HG02943 (cell line): ENCODE measurements at regions not wholly inside any gene's neighbourhood (a gene's known extent, or its start where the extent isn't known, plus 50 kb on each side); places are given as distances from the start of the nearest gene placed in this dataset.

Source experiments
- ATAC-seq: cut with Tn5 transposase; IDR thresholded peaks from one replicate; pipeline ENCODE4 v1.9.1; 2021; ENCODE audit warnings: mild to moderate bottlenecking, low read depth, moderate library complexity; ENCODE audit not compliant: unreplicated experiment

GRCh38 chr2:18332477-18332876, 228.0 kb downstream of the RDH14 start:
- no peak for ATAC-seq

DNA sequence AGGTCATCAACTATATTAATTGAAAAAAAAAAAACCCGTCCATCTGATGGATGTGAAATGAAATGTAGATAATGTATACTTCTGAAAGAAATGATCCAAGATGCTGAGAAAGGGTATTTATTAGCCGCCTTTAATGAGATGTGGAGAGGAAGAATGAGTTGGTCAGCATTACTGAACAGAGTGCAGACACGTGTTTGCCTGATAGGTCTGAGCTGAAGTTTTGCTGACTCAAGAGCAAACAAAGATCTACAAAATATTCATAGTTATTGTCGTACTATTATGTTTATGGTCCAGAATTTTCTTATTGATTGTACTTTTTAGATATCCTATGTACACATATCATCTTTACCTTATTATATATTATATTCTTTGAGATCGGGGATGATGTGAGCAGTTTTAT, 235.3 kb downstream of the RDH14 start:
- ATAC-seq, result no peak

DNA sequence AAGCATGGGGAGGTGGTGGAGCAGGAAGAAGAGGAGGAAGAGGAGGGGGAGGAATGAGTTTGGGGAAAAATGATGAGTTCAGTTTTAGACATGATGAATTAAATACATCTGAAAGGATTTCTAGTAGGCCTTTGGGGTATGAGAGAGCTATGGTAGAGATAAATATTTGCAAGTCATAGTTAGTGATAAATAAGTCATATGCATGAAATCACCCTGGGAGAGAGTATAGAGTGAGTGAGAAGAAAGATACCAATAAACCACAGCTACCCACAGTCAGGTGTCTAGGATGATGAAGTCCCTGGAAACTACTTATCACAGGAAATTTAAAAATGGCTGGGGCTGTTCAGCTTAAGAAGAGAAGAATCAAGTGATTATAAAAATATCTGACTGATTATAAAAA, 240.5 kb downstream of the RDH14 start:
- no peak for ATAC-seq

DNA sequence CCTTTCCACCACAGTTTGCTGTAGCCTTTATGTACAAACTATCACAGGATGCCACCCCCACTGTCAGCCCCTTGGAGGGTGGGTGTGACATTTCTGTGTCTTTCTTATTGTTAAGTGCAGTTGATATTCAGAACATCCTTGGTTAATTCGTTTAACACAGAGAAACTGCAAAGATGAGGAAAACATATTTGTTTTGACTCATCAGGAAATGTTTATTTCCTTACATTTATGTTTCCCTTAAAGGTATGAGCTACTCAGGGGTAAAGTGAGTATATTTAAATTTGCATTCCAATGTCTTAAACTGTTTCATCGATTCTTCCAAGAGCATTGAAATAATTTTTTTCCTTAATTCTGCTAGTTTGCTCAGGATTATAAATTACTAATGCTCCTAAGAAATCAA, 243.4 kb downstream of the RDH14 start:
- ATAC-seq, result no peak

- ATAC-seq, result no peak
Observed at GRCh38 chr2:18312818-18313217, 247.6 kb downstream of the RDH14 start.

GRCh38 chr2:18311420-18312195, 248.8 kb downstream of the RDH14 start:
- no peak for ATAC-seq

GRCh38 chr2:18309627-18310026, 250.8 kb downstream of the RDH14 start:
- no peak for ATAC-seq

- no peak for ATAC-seq
Observed at GRCh38 chr2:18309188-18309587, 251.3 kb downstream of the RDH14 start.

- ATAC-seq, result no peak
Observed at GRCh38 chr2:18304849-18305248, 255.6 kb downstream of the RDH14 start.

DNA sequence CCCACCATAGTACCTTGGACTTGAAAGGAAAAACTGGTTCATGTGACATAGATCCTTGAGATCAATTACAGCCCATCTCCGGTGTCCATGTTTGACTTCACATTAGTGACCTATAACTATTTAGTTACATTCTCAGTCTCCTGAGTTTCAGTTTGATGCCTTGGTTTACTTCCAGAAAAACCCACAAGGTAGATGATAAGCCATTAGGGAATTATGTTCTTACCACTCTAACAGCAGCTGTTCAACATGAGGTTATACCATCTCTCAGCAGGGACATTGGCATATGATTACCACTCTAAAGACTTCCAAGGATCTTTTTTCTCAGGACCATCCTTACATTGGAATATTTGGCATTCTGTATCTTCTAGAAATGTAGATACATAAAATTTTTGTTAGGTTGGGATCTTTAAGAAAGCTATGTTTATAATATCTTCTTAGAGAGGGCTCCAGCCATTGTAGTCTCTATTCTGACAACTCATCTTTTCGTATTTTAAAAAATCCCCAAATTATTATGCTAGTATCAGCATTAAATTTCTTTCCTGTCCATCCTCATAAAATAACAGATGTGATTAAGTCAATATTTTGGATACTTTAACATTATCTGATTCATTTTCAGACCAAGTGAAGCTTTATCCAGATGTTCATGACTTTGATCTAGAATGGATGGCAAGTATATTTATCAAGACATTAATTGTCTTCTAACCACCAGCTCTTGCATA, 258.9 kb downstream of the RDH14 start:
- no peak for ATAC-seq

DNA sequence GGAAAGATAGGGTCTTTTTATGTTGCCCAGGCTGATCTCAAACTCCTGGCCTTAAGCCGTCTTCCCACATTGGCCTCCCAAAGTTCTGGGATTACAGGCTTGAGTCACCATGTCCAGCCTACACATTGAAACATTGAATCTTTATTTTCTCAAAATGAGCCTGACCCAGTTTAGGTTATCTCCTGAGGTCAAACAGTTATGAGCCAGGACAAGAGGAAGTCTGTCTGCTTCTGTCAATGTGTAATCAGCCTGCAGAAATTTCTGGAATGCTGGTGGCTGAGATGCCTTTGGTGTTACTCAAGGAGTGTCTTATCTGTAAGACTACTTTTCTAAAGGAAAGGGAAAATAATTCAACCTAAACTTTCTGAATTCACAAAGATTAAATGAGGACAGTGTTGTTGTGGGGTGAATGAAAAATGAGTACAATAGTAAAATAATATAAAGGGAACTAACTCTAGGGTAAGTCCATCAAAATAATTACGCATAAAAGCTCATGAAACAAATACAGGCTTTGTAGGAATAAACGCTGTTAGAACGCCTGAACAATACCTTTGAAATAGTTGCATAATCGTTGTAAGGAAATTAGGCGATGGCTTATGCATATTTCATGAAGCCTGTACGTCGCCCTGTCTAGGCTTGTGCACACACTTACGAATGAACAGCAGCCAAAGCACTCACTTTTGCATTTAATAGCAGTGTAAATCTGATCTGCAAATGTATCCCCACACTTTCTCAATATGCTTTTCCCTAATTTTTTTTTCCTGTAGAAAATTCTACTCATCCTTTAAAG, 260.8 kb downstream of the RDH14 start:
- ATAC-seq, result no peak

- no peak for ATAC-seq
Observed at GRCh38 chr2:18297534-18298058, 262.9 kb downstream of the RDH14 start.

GRCh38 chr2:18290386-18290785, 270.1 kb downstream of the RDH14 start:
- no peak for ATAC-seq

- ATAC-seq, result no peak
Observed at GRCh38 chr2:18286897-18287296, 273.6 kb downstream of the RDH14 start.

DNA sequence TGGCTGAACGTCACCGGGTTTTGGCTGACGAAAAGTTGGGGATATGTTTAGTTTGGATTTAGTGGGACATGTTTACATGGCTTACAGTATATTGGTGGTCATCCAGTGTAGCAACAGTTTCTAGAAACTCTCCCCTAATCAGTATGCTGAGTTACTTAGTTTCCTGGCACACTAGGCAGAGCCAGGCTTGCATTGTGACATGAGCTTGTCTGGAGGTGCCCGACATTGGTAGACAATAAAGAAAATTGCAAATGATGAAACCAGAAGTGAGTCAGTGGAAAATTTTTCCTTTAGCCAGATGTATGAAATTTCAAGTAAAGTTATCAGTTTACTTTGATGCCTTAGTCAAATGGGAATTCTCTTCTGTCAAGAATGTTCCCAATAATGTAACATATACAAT, 276.1 kb downstream of the RDH14 start:
- no peak for ATAC-seq

DNA sequence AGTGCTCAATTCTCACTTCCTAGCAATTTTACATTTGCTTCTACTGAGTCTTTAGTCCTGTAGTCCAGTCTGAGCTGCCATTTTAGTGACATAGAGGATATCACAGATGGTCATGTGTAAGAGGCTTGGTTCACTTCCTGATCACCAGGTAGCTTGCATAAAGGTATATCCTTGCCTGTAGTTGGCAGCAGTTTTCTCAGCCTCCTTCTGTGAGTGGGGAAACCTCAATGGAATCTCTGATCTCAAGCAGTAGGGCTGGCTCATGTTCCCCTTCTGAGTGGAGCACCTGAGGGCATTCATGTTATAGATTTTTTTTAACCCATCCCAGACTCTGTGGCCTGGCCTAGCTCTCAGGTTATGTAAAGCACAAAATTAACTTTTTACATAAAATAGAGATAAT, 278.4 kb downstream of the RDH14 start:
- no peak for ATAC-seq

DNA sequence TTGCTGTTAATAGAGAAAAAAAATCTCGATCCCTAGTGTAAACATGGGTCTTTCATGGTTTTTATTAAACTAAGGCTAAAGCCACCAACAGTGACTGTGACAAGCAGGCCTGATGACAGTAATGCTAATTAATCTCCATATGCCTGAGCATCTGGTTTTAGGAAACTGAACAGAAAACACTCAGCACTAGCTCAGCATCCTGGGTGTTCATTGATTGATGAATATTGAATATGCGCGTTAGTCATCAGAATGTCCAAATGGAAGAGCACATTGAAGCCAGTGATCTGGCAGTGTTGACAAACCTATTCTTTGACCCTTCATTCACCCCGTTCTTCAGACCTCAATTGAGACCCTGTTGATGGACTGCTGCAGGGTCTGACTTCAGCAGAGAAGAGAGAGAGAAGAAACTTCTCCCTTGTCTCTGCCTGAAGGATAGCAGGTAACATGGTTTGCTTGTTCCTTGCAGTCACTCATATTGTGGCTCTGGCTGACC, 283.8 kb downstream of the RDH14 start:
- ATAC-seq, result no peak

DNA sequence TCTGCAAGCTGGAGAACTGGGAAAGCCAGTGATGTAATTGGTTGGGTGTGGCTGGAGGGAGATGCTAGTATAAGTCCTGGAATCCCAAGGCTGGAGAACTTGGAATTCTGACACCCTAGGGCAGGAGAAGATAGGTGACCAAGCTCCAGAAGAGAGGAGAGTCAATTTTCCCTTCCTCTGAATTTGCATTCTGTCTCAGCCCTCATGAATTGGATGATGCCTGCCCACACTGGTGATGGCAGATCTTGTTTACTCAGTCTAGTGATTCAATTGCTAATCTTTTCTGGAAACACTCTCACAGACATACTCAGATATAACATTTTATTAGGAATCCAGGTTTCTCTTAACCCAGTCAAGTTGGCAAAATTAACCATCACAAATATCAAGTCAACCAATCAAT, 287.2 kb downstream of the RDH14 start:
- no peak for ATAC-seq

GRCh38 chr2:18272148-18272494, 288.3 kb downstream of the RDH14 start:
- no peak for ATAC-seq

DNA sequence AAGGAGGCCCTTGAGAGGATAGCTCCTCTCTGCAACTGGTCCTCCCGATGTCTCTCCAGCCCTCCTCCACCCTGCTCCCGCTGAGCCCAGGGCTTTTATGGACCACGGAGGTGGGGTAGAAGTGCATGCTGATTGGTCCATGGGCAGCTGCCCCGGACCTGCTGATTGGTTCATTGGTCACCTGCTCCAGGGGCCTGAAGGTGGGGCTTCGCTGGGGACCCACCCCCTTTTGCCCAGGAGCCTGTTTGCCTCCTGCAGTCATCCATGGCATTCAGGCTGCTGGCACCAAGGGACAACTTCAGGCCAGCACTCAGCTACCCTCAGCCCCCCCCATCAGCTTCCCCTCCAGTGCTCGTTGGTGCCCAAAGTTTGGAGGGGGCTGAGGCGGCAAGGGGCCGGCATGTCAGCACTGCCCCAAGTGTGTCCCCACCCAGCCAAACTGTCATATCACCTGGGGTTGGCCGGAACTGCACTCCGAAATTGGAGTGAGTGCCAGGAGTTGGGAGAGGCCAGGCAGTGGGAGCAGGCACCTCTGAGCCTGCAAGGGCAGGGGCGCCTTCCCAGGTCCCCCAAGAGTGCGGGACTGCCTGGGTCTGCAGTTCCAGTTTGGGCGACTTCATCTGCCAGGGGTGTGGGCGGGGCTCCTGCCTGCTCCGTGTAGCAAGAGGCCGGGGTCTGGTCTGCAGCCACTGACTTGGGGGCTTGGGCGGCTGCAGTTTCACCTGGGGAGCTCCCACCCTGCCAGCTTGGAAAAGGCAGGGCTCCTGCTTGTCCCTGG, 288.9 kb downstream of the RDH14 start:
- ATAC-seq, result no peak
